GM10266 (cell line): ENCODE measurements at regions not wholly inside any gene's neighbourhood (a gene's known extent, or its start where the extent isn't known, plus 50 kb on each side); places are given as distances from the start of the nearest gene placed in this dataset.

Source experiments
- DNase-seq: peaks from one replicate; pipeline ENCODE4 v3.0.0; 2012; ENCODE audit errors: extremely low spot score
- CTCF ChIP-seq: IDR thresholded peaks from 2 replicates; pipeline ENCODE4 v1.5.1; 2012; ENCODE audit warnings: mild to moderate bottlenecking, low read depth; ENCODE audit not compliant: control insufficient read depth, insufficient read depth; ENCODE audit errors: missing control alignments

GRCh38 chr5:111643499-111643898 lies 113.5 kb downstream of the NREP start:
- no peak for TF ChIP-seq CTCF

GRCh38 chr5:111641533-111642233 lies 115.3 kb downstream of the NREP start:
- DNase-seq, result no peak
- TF ChIP-seq CTCF, result no peak

More at GRCh38 chr5:111643499-111643898, 113.5 kb downstream of the NREP start:
- DNase-seq, result no peak

GRCh38 chr5:111639912-111640311 lies 117.1 kb downstream of the NREP start:
- no peak for TF ChIP-seq CTCF
- no peak for DNase-seq

GRCh38 chr5:111636736-111637135 lies 120.3 kb downstream of the NREP start:
- TF ChIP-seq CTCF, result no peak
- DNase-seq, result no peak

GRCh38 chr5:111635916-111636570 lies 121.0 kb downstream of the NREP start:
- DNase-seq, result no peak
- TF ChIP-seq CTCF, result no peak

- no peak for TF ChIP-seq CTCF
- DNase-seq, result no peak
These were observed 121.7 kb downstream of the NREP start for GRCh38 chr5:111635151-111635902.

GRCh38 chr5:111631328-111631727 lies 119.0 kb upstream of the STARD4 start:
- TF ChIP-seq CTCF, result no peak

More at GRCh38 chr5:111631328-111631727, 119.0 kb upstream of the STARD4 start:
- DNase-seq, result no peak
